Endothelial cell of umbilical vein (primary cell): ENCODE measurements at regions not wholly inside any gene's neighbourhood (a gene's known extent, or its start where the extent isn't known, plus 50 kb on each side); places are given as distances from the start of the nearest gene placed in this dataset.

Experiments
- BruUV-seq: library from RNA; stranded (reverse); fragments of 400-500 nt; replicated peaks from 2 replicates; lab custom pipeline; 2021; lab: Mats Ljungman, UMichigan
- CTCF ChIA-PET: fragments of 300-600, 350-600 bp; sonication (Branson Sonifier 250); formaldehyde crosslinking; loops from one replicate; lab custom pipeline; 2021; ENCODE audit warnings: antibody characterized with exemption, inconsistent platforms; lab: Charles Lee
- POLR2A ChIA-PET: fragments of 300-600, 350-600 bp; sonication (Branson Sonifier 250); formaldehyde crosslinking; loops from one replicate; lab custom pipeline; 2021; ENCODE audit warnings: antibody characterized with exemption, inconsistent platforms; lab: Charles Lee
- DNase-seq: peaks from one replicate; pipeline ENCODE4 v3.0.0-alpha.2; 2011; ENCODE audit warnings: low read depth, low spot score
- FAIRE-seq: peaks from 2 replicates; lab custom pipeline; 2011; peaks lifted over from hg19 to GRCh38; lab: Jason Lieb, UNC
- H2AFZ ChIP-seq: 2 replicates; pipeline ENCODE4 v1.6.0; 2012; ENCODE audit warnings: low read depth, low read length, control low read depth, inconsistent platforms
- H3K27ac ChIP-seq: 2 replicates; pipeline ENCODE4 v1.5.1; 2011; ENCODE audit warnings: low read depth, mild to moderate bottlenecking, control low read depth, low read length, moderate library complexity; ENCODE audit not compliant: insufficient read depth
- H3K27me3 ChIP-seq, 2 experiments: 2 replicates each; pipeline versions ENCODE4 v1.6.0 to v1.6.1; 2011; ENCODE audit warnings: low read length in 2 of 2, mixed read lengths in 1 of 2; ENCODE audit not compliant: control insufficient read depth in 2 of 2, insufficient read depth in 2 of 2
- H3K36me3 ChIP-seq, 2 experiments: 2 replicates in 1 of 2; 3 replicates in 1 of 2; pipeline ENCODE4 v1.5.1; 2011; ENCODE audit warnings: low read length in 2 of 2, mild to moderate bottlenecking in 1 of 2, moderate library complexity in 1 of 2; ENCODE audit not compliant: control insufficient read depth in 2 of 2, insufficient read depth in 2 of 2; ENCODE audit errors: extremely low read depth in 1 of 2
- H3K4me1 ChIP-seq: 3 replicates; pipeline ENCODE4 v1.5.1; 2011; ENCODE audit warnings: mild to moderate bottlenecking, low read length; ENCODE audit not compliant: control insufficient read depth, insufficient read depth; ENCODE audit errors: extremely low read depth
- H3K4me2 ChIP-seq: 2 replicates; pipeline ENCODE4 v1.6.1; 2011; ENCODE audit warnings: low read length, control low read depth, mixed read lengths; ENCODE audit not compliant: insufficient read depth
- H3K4me3 ChIP-seq, 3 experiments: fragments of 200-600 bp in 1 of 3; sonication (generic), shearing (Covaris generic) in 1 of 3; replicated peaks in 1 of 3; 2 replicates each; pipeline ENCODE4 v1.5.1; 2011 to 2016; ENCODE audit warnings: control low read depth in 3 of 3, low read length in 3 of 3, mild to moderate bottlenecking in 2 of 3, inconsistent platforms in 1 of 3, low read depth in 1 of 3, moderate library complexity in 1 of 3; ENCODE audit not compliant: insufficient read depth in 1 of 3
- H3K79me2 ChIP-seq: 2 replicates; pipeline ENCODE4 v1.6.0; 2012; ENCODE audit warnings: low read length, inconsistent platforms; ENCODE audit not compliant: control insufficient read depth, insufficient read depth
- H3K9ac ChIP-seq: replicated peaks from 2 replicates; pipeline ENCODE3; 2011; ENCODE audit warnings: low read length, control low read depth; ENCODE audit not compliant: insufficient read depth; ENCODE audit errors: extremely low read depth
- H3K9me1 ChIP-seq: replicated peaks from 3 replicates; pipeline ENCODE4 v1.6.0; 2011; ENCODE audit warnings: mild to moderate bottlenecking, low read length; ENCODE audit not compliant: control insufficient read depth, insufficient read depth; ENCODE audit errors: extremely low read depth
- H3K9me3 ChIP-seq: replicated peaks from 2 replicates; pipeline ENCODE4 v1.5.1; 2012; ENCODE audit warnings: low read length, inconsistent platforms; ENCODE audit not compliant: control insufficient read depth, insufficient read depth
- H4K20me1 ChIP-seq: replicated peaks from 2 replicates; pipeline ENCODE3; 2011; ENCODE audit warnings: mild to moderate bottlenecking, low read length; ENCODE audit not compliant: control insufficient read depth, insufficient read depth; ENCODE audit errors: extremely low read depth
- EZH2 ChIP-seq: IDR thresholded peaks from 2 replicates; pipeline ENCODE4 v1.6.1; 2012; ENCODE audit warnings: borderline replicate concordance, low read depth, mild to moderate bottlenecking, moderate library complexity, low read length, inconsistent platforms; ENCODE audit not compliant: severe bottlenecking
- FOS ChIP-seq: IDR thresholded peaks from 2 replicates; pipeline ENCODE4 v1.6.1; 2011; ENCODE audit warnings: mild to moderate bottlenecking, low read length, moderate library complexity, borderline replicate concordance; ENCODE audit not compliant: insufficient read depth
- GATA2 ChIP-seq: IDR thresholded peaks from 2 replicates; pipeline ENCODE4 v1.7.0; 2011; ENCODE audit warnings: low read depth, mild to moderate bottlenecking, moderate library complexity, mixed read lengths, low read length; ENCODE audit not compliant: insufficient read length, insufficient read depth
- JUN ChIP-seq: IDR thresholded peaks from 2 replicates; pipeline ENCODE4 v1.6.1; 2011; ENCODE audit warnings: borderline replicate concordance, low read depth; ENCODE audit not compliant: insufficient read length, insufficient read depth
- POLR2A ChIP-seq: IDR thresholded peaks from 2 replicates; pipeline ENCODE4 v1.6.1; 2012; ENCODE audit warnings: low read depth, mild to moderate bottlenecking, control low read depth, low read length
- POLR2AphosphoS5 ChIP-seq: IDR thresholded peaks from 2 replicates; pipeline ENCODE4 v1.6.1; 2012; ENCODE audit warnings: low read depth, mild to moderate bottlenecking, control low read depth, low read length, moderate library complexity; ENCODE audit not compliant: insufficient read depth
- dilution Hi-C: fragments of 300-500 bp; cut with MboI; formaldehyde crosslinking; loops from one replicate; pipeline ENCODE4 v1.15.0; 2019; ENCODE audit warnings: low sequenced_read_pairs; ENCODE audit not compliant: extremely low pct_ligation_motif_present
- intact Hi-C: fragments of 100-400 bp; cut with micrococcal nuclease; formaldehyde crosslinking; loops from one replicate; pipeline ENCODE4 v1.10.0; 2022
- TF ChIP-seq, protein P1 (sequence below), 2 donors: IDR thresholded peaks; 1 replicate in 1 of 2; 2 replicates in 1 of 2; pipeline ENCODE4 v1.5.1; 2011; ENCODE audit warnings: low read length in 2 of 2, mild to moderate bottlenecking in 2 of 2, moderate library complexity in 2 of 2, control low read depth in 1 of 2, inconsistent platforms in 1 of 2, low read depth in 1 of 2; ENCODE audit not compliant: insufficient read depth in 1 of 2; ENCODE audit errors: extremely low read depth in 1 of 2

DNA sequence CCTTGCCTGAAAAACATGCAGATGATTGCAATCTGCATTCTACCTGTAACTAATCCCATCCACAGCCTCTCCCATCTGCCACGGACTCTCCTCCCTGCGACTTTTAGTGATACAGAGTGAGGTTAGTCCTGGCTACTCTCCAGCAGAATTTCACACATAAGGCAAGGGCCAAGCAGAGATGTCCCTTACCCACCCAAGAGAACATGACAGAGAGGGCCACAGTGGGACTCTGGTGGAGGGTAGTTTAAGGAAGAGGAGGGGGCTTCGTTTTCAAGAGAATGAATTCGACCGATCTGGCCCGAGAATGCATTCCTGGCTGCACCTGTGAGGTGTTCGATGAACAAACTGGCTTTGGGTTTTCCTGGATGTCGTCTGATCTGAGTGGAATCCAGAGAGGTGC, 87.5 kb upstream of the SIM2 start:
- POLR2A ChIA-PET = no interaction called here
- Histone ChIP-seq H3K9me1 (no peaks in the 10 kb centered on the region), H3K9me3 (no peaks in the 10 kb centered on the region), H3K9ac (no peak overlapping the region), H3K27me3 (peaks cover 10 to 11% of the 10 kb centered on the region in 2 experiments), H3K4me1 (peaks cover 3% of the 10 kb centered on the region), H3K27ac (no peak overlapping the region), H3K36me3 (no peaks in the 10 kb centered on the region), H4K20me1 (no peaks in the 10 kb centered on the region), H3K79me2 (no peaks in the 10 kb centered on the region), H2AFZ (no peak overlapping the region), H3K4me3 (no peak overlapping the region), H3K4me2 (no peak overlapping the region)
- FAIRE-seq (no peak), DNase-seq (no peak)
- TF ChIP-seq FOS (no peak), JUN (no peak), EZH2 (no peak), POLR2A (no peak), POLR2AphosphoS5 (no peak), GATA2 (no peak)
- TF ChIP-seq, protein P1, sequence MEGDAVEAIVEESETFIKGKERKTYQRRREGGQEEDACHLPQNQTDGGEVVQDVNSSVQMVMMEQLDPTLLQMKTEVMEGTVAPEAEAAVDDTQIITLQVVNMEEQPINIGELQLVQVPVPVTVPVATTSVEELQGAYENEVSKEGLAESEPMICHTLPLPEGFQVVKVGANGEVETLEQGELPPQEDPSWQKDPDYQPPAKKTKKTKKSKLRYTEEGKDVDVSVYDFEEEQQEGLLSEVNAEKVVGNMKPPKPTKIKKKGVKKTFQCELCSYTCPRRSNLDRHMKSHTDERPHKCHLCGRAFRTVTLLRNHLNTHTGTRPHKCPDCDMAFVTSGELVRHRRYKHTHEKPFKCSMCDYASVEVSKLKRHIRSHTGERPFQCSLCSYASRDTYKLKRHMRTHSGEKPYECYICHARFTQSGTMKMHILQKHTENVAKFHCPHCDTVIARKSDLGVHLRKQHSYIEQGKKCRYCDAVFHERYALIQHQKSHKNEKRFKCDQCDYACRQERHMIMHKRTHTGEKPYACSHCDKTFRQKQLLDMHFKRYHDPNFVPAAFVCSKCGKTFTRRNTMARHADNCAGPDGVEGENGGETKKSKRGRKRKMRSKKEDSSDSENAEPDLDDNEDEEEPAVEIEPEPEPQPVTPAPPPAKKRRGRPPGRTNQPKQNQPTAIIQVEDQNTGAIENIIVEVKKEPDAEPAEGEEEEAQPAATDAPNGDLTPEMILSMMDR (IDR thresholded peaks at IDR 0.05; ENCODE audit: extremely low read depth in 1 of 2, insufficient read depth in 1 of 2, low read depth in 1 of 2, low read length in 2 of 2) = no peak
- CTCF ChIA-PET = interaction anchor here (1.5 to 5.7 kb wide), 2 partner anchors 12 to 19 kb away, joined by 5 to 48 read pairs; no protein-coding TSS in a partner anchor
- no TSS peak for BruUV-seq
- dilution Hi-C loops (no loop called here), intact Hi-C loops (no loop called here)
